ENCODE measurements at regions not wholly inside any gene's neighbourhood (a gene's known extent, or its start where the extent isn't known, plus 50 kb on each side); places are given as distances from the start of the nearest gene placed in this dataset.
"Not testable (repeated sequence)": the region's sequence is repeated elsewhere in the genome, so short reads cannot be mapped to it uniquely, and the experiment has no call there.

DNA sequence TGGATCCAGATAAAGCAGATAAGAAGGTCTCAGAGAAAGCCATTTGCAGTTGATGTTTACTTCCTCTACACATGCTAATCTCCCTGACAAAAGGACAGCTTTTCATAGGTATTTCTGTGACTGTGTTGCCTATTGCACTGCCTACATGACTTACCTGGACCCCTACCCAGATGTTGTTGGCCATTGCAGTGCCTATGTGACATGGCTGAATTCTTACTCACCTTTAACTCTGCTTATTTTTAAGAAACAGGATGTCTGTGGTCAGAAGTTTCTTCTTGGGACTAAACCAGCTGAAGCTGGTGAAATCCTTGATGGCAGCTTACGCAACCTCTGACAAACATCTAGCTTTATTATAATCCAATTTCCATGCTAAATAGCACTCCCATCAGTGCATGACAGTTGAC is 50.7 kb downstream of the PPIAL4D start:
- not testable (repeated sequence) for H3K9me3 Mint-ChIP-seq; DNase-seq; H3K27ac Mint-ChIP-seq; H3K27me3 Mint-ChIP-seq; H3K36me3 Mint-ChIP-seq (ENCODE audit: low read depth); H3K4me3 Mint-ChIP-seq
- peaks cover 11% of the 10 kb centered on the region for H3K4me1 Mint-ChIP-seq (ENCODE audit: low read depth)

DNA sequence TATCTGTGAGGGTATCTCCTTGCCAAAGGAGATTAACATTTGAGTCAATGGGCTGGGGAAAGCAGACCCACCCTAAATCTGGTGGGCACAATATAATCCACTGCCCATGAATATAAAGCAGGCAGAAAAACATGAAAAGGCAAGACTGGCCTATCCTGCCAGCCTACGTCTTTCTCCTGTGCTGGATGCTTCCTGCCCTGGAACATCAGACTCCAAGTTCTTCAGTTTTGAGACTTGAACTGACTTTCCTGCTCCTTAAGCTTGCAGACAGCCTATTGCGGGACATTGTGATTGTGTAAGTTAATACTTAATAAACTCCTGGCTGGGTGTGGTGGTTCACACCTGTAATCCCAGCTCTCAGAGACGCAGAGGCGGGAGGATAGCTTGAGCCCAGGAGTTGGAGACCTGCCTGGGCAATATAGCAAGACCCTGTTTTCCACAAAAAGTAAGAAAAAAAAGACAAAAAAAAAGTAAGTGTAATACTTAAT is 52.4 kb downstream of the PPIAL4D start:
- H3K27me3 Mint-ChIP-seq; DNase-seq; H3K36me3 Mint-ChIP-seq (ENCODE audit: low read depth); H3K9me3 Mint-ChIP-seq: not testable (repeated sequence)
- H3K4me1 Mint-ChIP-seq (ENCODE audit: low read depth) = peaks cover 13% of the 10 kb centered on the region
- H3K27ac Mint-ChIP-seq = peak overlapping the region; percentile 74
- peak overlapping the region; percentile 8 for H3K4me3 Mint-ChIP-seq

DNA sequence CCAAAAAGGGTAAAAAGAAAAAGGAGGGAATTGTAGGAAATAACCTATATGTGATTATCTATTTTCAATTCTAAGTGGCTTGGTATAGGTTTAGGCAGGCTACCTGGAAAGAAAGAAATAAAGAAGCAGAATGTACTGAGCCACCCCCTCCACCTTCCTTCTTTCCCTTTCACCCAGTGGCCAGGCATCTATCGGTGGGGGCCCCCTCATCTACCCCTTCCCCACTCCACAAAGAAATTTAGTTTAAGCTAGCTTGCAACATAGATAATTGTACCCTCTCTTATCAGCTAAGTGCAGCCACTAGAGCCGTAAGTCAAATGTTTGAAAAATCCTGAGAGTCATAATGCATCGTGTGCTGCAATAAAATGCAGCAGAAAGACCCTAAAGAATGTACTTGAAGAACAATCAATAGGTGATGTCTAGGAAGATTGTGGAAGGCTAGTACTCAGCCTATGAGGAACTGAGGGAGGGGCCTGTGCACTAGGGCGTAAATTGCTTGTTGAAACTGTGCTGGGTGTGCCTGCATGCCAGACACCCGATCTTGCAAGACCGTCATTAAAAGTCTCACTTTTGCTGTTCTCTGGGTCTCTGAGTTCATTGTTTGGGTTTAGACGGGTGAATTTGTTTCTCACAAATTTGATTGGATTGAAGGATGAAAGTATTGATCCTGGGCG is 53.0 kb downstream of the PPIAL4D start:
- peak overlapping the region; percentile 8 for H3K4me3 Mint-ChIP-seq
- not testable (repeated sequence) for H3K27me3 Mint-ChIP-seq; DNase-seq; H3K36me3 Mint-ChIP-seq (ENCODE audit: low read depth); H3K9me3 Mint-ChIP-seq
- peaks cover 11% of the 10 kb centered on the region for H3K4me1 Mint-ChIP-seq (ENCODE audit: low read depth)
- H3K27ac Mint-ChIP-seq = peak overlapping the region; percentile 74

DNA sequence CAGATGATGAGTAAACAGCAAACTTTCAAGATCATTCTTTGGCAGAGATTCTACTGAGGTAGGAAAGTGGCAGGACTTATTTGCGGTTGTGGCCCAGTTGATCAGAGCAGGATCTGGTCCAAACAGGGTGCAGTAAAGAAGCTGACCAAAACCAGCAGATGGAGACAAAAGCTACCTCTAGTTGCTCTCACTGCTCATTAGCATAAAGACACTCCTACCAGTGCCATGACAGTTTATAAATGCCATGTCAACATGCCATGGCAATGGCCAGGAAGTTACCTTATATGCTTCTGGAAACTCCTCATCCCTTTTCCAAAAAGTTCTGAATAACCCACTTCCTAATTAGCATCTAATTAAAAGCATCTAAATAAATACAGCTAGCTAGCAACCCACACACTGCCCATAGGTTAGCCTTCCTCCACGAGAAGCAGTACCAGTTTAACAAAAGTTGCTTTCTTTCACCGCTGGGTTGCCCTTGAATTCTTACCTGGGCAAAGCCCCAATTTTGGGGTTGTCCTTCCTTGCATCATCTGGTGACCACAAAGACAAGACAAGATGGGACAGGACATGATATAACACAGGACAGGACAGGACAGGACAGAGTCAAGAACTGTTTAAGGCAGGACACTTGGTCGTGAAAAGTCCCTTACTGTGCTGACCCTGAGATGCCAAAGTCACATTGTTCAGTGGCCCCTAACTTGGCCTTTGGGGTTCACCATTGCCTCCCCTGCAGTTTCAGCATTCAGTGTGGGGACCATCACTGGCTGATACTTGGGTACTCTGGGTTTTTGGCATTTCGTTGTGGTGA is 59.2 kb downstream of the PPIAL4D start:
- H3K27ac Mint-ChIP-seq; H3K9me3 Mint-ChIP-seq; H3K27me3 Mint-ChIP-seq; DNase-seq; H3K36me3 Mint-ChIP-seq (ENCODE audit: low read depth); H3K4me1 Mint-ChIP-seq (ENCODE audit: low read depth); H3K4me3 Mint-ChIP-seq: not testable (repeated sequence)

DNA sequence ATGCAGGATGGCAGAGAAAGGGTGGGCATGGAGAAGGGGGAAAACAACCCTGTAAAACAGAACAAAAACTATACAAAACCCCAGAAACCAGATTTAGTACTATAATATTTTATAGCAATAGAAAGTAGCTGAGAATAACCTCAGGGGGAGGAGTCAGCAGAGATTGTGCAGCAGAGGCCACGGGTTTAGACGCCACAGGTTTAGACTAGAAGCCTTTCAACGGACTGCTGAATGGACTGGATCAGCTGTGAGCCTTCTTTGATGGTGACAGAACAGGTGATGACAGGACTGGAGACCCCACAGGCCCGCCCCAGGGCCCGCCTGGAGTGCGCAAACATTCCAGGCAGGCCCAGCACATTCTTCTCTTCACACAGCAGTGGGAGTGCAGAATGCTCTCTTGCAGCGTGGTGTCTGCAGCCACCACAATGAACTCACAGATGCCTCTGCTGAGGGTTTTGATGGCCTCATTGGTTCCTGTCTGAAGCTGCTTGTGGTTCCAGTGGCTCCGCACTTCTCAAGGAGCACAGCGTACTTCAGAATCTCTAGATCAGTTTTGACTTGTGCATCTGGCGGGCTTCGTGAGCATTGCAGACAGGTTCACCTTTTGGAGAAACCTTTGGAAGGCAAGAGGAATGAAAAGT is 65.6 kb downstream of the PPIAL4D start:
- DNase-seq = not testable (repeated sequence)

DNA sequence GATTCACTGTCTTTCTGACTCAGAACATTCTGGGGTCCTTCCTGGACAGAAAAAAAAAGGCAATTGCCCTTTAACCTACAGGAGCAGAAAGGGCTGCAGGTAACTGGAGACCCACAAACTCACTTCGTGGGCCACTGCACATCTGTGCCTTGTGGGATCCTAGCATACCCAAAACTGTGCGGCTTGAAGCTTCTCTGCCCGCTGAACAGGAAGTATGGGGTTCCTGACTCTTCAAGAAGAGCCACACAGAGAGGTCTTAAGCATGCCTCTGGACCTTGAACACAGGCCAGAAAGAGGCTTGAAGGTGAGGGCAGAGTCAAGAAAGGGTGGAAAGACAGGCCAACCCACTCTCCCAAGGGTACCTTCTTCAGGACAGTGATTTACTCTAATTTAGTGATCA is 67.6 kb downstream of the PPIAL4D start:
- not testable (repeated sequence) for H3K36me3 Mint-ChIP-seq (ENCODE audit: low read depth); H3K4me3 Mint-ChIP-seq; H3K27me3 Mint-ChIP-seq; H3K9me3 Mint-ChIP-seq; H3K27ac Mint-ChIP-seq; DNase-seq; H3K4me1 Mint-ChIP-seq (ENCODE audit: low read depth)

More for the DNA sequence above, 65.6 kb downstream of the PPIAL4D start:
- H3K36me3 Mint-ChIP-seq (ENCODE audit: low read depth); H3K4me1 Mint-ChIP-seq (ENCODE audit: low read depth); H3K27ac Mint-ChIP-seq; H3K27me3 Mint-ChIP-seq; H3K9me3 Mint-ChIP-seq; H3K4me3 Mint-ChIP-seq: not testable (repeated sequence)

DNA sequence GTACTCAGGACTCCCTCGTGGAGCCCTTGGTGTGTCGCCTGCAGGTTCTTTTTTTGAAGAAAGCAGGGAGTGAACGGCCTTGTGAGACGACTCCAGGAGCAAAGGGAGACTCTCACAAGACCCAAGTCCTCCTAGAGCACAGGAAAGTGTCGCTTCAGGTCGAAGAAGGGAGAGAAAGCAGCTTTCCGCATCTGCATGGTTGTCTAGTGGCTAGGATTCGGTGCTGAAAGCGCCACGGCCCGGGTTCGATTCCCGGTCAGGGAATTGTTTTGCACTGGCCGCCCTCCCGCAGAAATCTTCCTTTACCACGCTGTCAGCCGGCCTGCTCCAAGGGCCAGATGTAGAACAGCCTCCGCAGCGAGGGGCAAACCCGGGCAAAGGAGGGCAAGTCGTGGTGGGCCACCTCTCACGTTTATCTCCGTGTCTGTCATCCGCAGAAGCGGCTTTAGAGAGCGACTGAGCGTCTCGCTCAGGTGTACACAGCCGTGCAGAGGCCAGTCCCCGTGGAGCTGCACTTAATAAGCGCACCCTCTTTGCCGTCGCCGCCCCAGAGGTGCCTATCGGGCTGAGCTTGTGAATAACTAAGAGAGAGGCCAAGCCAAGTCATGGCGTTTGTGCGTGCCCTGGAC is 72.6 kb downstream of the FAM72D start:
- peak; percentile 30 for DNase-seq
- not testable (repeated sequence) for H3K27me3 Mint-ChIP-seq; H3K9me3 Mint-ChIP-seq; H3K4me1 Mint-ChIP-seq (ENCODE audit: low read depth); H3K36me3 Mint-ChIP-seq (ENCODE audit: low read depth); H3K27ac Mint-ChIP-seq; H3K4me3 Mint-ChIP-seq

DNA sequence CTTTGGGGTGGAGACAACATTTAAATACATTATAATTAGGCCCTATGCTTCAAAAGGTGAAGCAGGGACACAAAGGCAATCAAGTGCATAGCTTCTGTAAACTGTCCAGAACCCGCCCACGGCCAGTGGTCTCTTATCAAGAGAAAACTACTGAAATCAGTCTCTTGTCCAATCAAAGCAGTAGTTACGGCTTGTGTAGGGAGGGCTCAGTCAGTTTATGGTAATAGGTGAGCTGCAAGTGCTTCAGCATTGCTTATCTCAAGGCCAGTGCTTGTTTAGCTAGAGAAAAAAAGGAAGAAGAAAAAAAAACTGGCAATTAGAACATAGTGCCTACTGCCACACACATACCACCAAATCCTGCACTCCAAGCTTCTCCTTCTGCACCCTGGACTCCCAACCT is 68.6 kb downstream of the FAM72D start:
- not testable (repeated sequence) for H3K27me3 Mint-ChIP-seq; H3K36me3 Mint-ChIP-seq (ENCODE audit: low read depth); DNase-seq; H3K9me3 Mint-ChIP-seq; H3K27ac Mint-ChIP-seq; H3K4me1 Mint-ChIP-seq (ENCODE audit: low read depth); H3K4me3 Mint-ChIP-seq

Data from activated T-cell treated with anti-CD3 and anti-CD28 coated beads, Interleukin-2, amount 50 U/mL, for 24 hours (primary cell).